ENCODE measurements at regions not wholly inside any gene's neighbourhood (a gene's known extent, or its start where the extent isn't known, plus 50 kb on each side); places are given as distances from the start of the nearest gene placed in this dataset.

DNA sequence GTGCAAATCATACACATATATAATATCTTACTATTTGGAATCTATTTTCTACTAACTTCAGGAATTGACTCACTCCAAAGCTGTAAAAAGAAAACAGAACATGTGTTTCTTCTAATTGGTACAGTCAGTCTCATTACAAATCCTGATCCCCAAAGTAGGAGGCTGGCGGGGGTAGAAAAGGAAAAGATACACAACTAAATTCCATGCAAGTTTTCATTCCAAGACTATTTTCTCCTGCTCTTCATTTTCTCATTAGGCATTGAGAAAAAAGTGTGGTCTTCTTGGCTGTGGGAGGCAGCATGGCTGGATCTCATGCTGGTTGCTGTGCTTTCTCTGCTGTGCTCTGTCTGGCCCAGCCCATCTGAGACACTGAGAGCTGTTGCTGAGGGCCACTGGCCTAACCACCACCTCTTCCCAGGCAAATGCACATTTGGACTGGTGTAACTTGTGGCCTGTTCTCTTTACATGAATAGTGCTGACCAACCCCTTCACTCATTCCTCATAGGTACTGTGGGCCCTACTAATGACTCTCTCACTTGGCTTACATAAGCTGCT, 1107.5 kb upstream of the B3GALT2 start:
- H3K4me3 Mint-ChIP-seq: no peak overlapping the region
- peaks cover 13% of the 10 kb centered on the region for H3K4me1 Mint-ChIP-seq
- no peaks in the 10 kb centered on the region for H3K36me3 Mint-ChIP-seq (ENCODE audit: low read depth)
- no peak overlapping the region for H3K27ac Mint-ChIP-seq
- no peaks in the 10 kb centered on the region for H3K9me3 Mint-ChIP-seq
- H3K27me3 Mint-ChIP-seq: no peaks in the 10 kb centered on the region
- no peak for ATAC-seq (replicated peaks)

DNA sequence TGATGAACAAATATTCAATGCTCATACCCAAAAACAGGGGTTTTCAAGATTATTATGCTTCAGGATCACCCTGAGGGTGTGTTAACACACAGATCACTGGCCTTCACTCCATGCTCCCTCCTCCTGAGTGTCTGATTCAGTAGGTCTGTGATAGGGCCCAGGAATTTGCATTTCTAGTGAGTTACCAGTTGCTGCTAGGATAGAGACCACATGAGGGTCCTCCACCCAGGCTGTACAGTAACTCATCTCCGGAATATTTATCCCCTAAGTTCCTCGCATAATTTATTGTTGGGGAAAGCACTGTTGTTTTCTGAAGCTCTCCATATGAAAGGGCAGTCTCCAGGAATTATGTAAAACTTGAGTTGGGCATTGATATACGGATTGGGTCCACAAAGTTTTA, 1106.6 kb upstream of the B3GALT2 start:
- Mint-ChIP-seq H3K36me3 (ENCODE audit: low read depth) (no peaks in the 10 kb centered on the region), H3K27me3 (no peaks in the 10 kb centered on the region), H3K4me1 (peaks cover 13% of the 10 kb centered on the region), H3K9me3 (no peaks in the 10 kb centered on the region), H3K27ac (peak overlapping the region; percentile 15), H3K4me3 (no peak overlapping the region)
- no peak for ATAC-seq (replicated peaks)

DNA sequence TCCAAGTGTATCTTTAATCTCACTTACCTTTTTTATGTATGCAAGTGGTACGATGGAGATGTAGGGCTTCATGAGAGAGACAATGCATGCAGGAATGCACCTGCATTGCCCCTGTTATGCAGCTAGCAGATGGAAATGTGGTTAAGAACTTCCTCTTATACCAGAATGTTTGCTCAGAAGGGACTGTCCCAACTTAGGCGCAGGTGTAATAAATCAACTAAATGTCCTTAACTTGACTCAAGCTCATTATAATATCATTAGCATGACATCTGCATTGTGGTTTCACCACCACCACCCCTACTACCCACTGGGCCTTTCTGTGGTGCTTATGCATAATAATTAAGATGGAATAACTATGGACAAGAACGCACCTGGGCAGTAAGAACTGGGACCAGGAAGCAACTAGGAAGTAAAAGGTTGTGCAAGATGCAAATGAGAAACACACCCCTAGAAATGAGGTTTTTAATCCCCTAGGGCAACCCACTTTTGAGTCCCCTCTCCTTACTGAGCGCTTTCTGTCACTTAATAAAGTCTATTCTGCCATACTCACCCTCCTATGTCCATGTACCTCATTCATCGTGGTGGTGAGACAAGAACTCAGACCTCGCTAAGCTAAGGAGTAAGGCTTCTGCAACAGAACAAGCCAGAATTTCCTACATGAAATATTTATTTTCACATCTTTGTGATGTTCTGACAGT, 1103.3 kb upstream of the B3GALT2 start:
- Mint-ChIP-seq H3K36me3 (ENCODE audit: low read depth) (no peaks in the 10 kb centered on the region), H3K9me3 (no peaks in the 10 kb centered on the region), H3K4me3 (peak overlapping the region; percentile 69), H3K27ac (peak overlapping the region; percentile 66), H3K4me1 (peaks cover 20% of the 10 kb centered on the region), H3K27me3 (no peaks in the 10 kb centered on the region)
- peak; percentile 92 for ATAC-seq (replicated peaks)

DNA sequence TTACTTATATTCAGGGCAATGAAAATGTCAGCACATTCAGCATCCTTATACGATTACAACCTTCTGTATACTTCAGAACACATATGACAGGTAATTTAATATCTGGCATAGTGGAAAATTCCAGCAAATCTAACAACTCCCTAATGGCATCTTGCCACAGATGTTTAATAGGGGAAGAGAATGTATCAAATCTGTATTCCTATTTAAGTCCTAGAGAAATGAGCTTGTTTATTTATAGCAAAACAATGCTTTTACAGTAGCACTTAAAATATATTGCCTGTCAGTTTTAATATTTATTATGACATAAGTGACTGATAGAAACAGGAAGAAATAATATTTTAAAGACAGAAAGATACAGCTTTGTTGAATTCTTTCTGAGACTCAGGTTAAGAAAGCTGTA, 1101.8 kb upstream of the B3GALT2 start:
- peak overlapping the region; percentile 69 for H3K4me3 Mint-ChIP-seq
- peaks cover 4% of the 10 kb centered on the region for H3K9me3 Mint-ChIP-seq
- no peak for ATAC-seq (replicated peaks)
- peaks cover 20% of the 10 kb centered on the region for H3K4me1 Mint-ChIP-seq
- no peaks in the 10 kb centered on the region for H3K27me3 Mint-ChIP-seq
- no peaks in the 10 kb centered on the region for H3K36me3 Mint-ChIP-seq (ENCODE audit: low read depth)
- no peak overlapping the region for H3K27ac Mint-ChIP-seq

GRCh38 chr1:194281376-194281775, 1095.0 kb upstream of the B3GALT2 start:
- Mint-ChIP-seq H3K27me3 (no peaks in the 10 kb centered on the region), H3K4me1 (peaks cover 17% of the 10 kb centered on the region), H3K4me3 (peak overlapping the region; percentile 29), H3K27ac (peak overlapping the region; percentile 35), H3K9me3 (peaks cover 4% of the 10 kb centered on the region), H3K36me3 (ENCODE audit: low read depth) (no peaks in the 10 kb centered on the region)
- ATAC-seq (replicated peaks): no peak

DNA sequence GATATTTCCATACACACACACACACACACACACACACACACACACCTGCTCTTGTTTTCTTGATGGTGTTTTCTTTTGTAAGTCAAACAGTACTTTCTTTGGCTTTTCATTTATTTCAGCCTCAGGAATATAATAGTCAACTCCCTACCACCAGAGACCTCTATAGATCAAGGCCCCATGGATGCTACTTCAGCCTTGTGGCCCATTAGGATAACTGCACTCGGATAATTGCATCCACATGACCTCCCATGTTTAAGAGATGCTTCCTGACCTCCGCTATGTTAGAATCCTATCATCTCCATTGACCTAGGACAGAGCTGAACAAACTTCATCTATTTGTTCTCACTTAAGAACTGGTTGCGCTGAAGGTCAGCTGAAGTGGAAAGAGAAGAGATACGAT, 1094.0 kb upstream of the B3GALT2 start:
- no peak for ATAC-seq (replicated peaks)

DNA sequence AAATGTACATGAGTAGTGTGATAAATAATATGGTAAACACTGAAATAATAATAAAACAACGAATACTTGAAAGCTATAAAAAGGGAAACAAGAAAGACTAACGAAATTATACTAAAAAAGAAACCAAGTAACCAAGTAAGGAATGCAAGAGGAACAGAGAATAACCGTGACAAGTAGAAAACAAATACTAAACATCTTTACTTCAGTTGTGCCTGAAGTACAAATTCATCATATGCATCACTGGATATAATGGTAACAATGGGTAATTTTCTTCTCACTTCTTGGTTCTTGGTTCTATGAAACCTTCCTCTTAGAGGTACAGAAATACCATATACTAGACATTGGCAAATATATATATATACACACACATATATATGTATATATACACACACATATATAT, 1093.6 kb upstream of the B3GALT2 start:
- Mint-ChIP-seq H3K36me3 (ENCODE audit: low read depth) (peaks cover 5% of the 10 kb centered on the region), H3K4me1 (peaks cover 11% of the 10 kb centered on the region), H3K27me3 (no peaks in the 10 kb centered on the region), H3K27ac (no peak overlapping the region), H3K9me3 (peaks cover 4% of the 10 kb centered on the region), H3K4me3 (peak overlapping the region; percentile 59)
- ATAC-seq (replicated peaks): no peak

More for the DNA sequence above, 1094.0 kb upstream of the B3GALT2 start:
- Mint-ChIP-seq H3K27ac (peak overlapping the region; percentile 7), H3K4me3 (peak overlapping the region; percentile 29), H3K36me3 (ENCODE audit: low read depth) (peaks cover 4% of the 10 kb centered on the region), H3K9me3 (peaks cover 4% of the 10 kb centered on the region), H3K27me3 (no peaks in the 10 kb centered on the region), H3K4me1 (peaks cover 11% of the 10 kb centered on the region)

- peak; percentile 48 for ATAC-seq (replicated peaks)
- Mint-ChIP-seq H3K9me3 (peaks cover 3% of the 10 kb centered on the region), H3K4me3 (peak overlapping the region; percentile 59), H3K27ac (peak overlapping the region; percentile 27), H3K27me3 (no peaks in the 10 kb centered on the region), H3K4me1 (peaks cover 11% of the 10 kb centered on the region), H3K36me3 (ENCODE audit: low read depth) (peaks cover 10% of the 10 kb centered on the region)
Observed at GRCh38 chr1:194277927-194278326, 1091.5 kb upstream of the B3GALT2 start.

DNA sequence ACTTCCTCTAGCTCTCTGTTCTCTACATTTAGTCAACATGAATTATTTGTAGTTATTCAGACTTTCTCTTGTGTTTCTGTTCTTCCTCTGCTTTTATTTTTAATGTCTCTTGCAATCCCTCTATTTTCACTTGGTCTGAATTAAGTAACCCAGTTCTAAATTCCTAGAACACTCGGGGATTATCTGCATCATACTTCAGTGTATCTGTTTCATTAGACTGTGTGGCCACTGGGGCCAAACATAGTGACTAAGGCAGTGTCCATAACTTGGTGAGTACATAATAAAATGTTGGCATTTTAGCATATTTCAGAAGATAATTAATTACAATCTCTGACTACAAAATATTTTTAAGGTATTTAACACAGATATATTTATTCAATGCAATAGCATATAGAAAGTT, 1087.2 kb upstream of the B3GALT2 start:
- no peak for ATAC-seq (replicated peaks)
- peaks cover 3% of the 10 kb centered on the region for H3K9me3 Mint-ChIP-seq
- H3K27ac Mint-ChIP-seq: no peak overlapping the region
- H3K4me3 Mint-ChIP-seq: no peak overlapping the region
- peaks cover 2% of the 10 kb centered on the region for H3K4me1 Mint-ChIP-seq
- peaks cover 10% of the 10 kb centered on the region for H3K36me3 Mint-ChIP-seq (ENCODE audit: low read depth)
- no peaks in the 10 kb centered on the region for H3K27me3 Mint-ChIP-seq

DNA sequence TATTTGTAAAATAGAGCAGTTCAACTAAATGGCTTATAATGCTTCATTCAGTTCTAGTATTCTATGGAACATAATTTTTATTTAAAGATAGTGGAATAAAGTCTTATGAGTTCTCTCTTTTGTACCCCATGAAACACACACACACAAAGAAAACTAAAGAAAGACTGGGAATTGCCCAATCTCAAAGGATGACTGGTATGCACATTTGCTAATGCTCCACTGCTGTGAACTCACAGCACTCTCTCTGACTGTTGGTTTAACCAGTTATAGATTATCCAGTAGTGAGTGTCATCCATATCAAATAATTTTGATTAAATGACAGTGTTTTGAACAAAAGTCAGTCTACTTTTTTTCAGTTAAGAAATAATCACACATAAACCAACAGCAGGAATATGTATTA, 1082.4 kb upstream of the B3GALT2 start:
- no peaks in the 10 kb centered on the region for H3K4me1 Mint-ChIP-seq
- no peak overlapping the region for H3K27ac Mint-ChIP-seq
- peaks cover 3% of the 10 kb centered on the region for H3K9me3 Mint-ChIP-seq
- H3K4me3 Mint-ChIP-seq: no peak overlapping the region
- no peaks in the 10 kb centered on the region for H3K27me3 Mint-ChIP-seq
- peaks cover 23% of the 10 kb centered on the region for H3K36me3 Mint-ChIP-seq (ENCODE audit: low read depth)
- ATAC-seq (replicated peaks): no peak

GRCh38 chr1:194267021-194267420, 1080.6 kb upstream of the B3GALT2 start:
- ATAC-seq (replicated peaks): no peak
- Mint-ChIP-seq H3K4me1 (no peaks in the 10 kb centered on the region), H3K9me3 (peaks cover 3% of the 10 kb centered on the region), H3K27ac (no peak overlapping the region), H3K4me3 (no peak overlapping the region), H3K27me3 (no peaks in the 10 kb centered on the region), H3K36me3 (ENCODE audit: low read depth) (peaks cover 26% of the 10 kb centered on the region)

DNA sequence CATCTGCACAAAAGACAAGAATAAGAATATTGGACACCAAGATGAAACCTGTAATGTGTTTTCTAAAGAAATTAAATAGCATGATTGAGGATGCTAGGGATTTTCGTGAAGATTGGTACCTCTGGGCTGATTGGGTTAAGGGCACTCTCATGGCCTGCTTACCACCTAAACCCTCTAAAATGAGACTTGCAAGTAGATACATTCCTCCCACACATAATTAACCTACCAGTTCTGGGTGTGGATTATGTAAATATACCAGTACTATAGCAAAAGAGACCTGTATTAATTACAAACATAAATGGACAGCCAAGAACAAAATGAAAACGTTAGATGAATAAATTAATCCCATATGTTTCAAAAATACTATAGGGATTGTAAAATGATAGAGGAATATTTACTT, 1069.6 kb upstream of the B3GALT2 start:
- no peaks in the 10 kb centered on the region for H3K9me3 Mint-ChIP-seq
- ATAC-seq (replicated peaks): no peak
- H3K27me3 Mint-ChIP-seq: no peaks in the 10 kb centered on the region
- no peak overlapping the region for H3K4me3 Mint-ChIP-seq
- H3K27ac Mint-ChIP-seq: no peak overlapping the region
- H3K4me1 Mint-ChIP-seq: peaks cover 6% of the 10 kb centered on the region
- H3K36me3 Mint-ChIP-seq (ENCODE audit: low read depth): no peaks in the 10 kb centered on the region

DNA sequence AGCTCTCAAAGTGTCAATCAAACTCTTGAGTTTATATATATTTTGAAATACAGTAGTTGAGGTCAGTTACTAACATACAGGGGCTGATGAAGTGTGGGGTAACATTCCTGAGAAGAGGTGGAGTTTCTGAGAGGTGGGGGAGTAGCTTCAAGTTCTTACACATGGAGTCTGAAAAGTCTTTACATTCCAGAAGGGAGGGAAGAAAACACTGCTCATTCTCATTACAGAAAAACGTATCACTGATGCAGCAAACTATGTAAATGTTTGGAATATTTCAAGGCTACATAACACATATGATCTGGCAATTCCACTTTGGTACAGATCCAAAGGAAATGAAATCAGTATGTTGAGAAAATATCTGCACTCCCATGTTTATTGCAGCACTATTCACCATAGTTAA, 1065.8 kb upstream of the B3GALT2 start:
- Mint-ChIP-seq H3K9me3 (no peaks in the 10 kb centered on the region), H3K4me1 (peaks cover 14% of the 10 kb centered on the region), H3K27me3 (no peaks in the 10 kb centered on the region), H3K36me3 (ENCODE audit: low read depth) (no peaks in the 10 kb centered on the region), H3K4me3 (no peak overlapping the region), H3K27ac (no peak overlapping the region)
- no peak for ATAC-seq (replicated peaks)

- H3K4me3 Mint-ChIP-seq: no peak overlapping the region
- H3K9me3 Mint-ChIP-seq: no peaks in the 10 kb centered on the region
- H3K4me1 Mint-ChIP-seq: peaks cover 4% of the 10 kb centered on the region
Observed at GRCh38 chr1:194241215-194241614, 1054.8 kb upstream of the B3GALT2 start.

DNA sequence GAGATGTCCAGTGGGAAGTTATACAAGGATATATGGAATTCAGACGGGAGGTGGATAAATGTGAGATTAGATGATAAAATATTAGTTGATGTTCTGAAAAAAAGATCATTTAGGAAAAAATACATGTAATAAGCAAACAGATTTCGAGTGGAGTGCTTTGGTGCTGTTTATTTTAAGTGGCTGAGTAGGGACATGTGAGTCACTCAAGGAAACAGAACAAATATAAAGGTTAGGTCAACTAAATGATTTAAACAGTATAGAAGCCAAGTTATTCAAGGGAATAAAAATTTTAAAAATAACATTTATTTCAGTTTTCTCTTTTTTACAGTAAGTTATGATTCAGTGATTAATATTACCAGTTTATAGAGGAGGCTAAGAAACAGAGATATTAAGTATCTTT, 1046.7 kb upstream of the B3GALT2 start:
- Mint-ChIP-seq H3K36me3 (ENCODE audit: low read depth) (no peaks in the 10 kb centered on the region), H3K4me1 (peaks cover 10% of the 10 kb centered on the region), H3K4me3 (no peak overlapping the region), H3K9me3 (no peaks in the 10 kb centered on the region), H3K27me3 (no peaks in the 10 kb centered on the region), H3K27ac (no peak overlapping the region)
- no peak for ATAC-seq (replicated peaks)

More at GRCh38 chr1:194241215-194241614, 1054.8 kb upstream of the B3GALT2 start:
- no peak overlapping the region for H3K27ac Mint-ChIP-seq
- no peaks in the 10 kb centered on the region for H3K36me3 Mint-ChIP-seq (ENCODE audit: low read depth)
- ATAC-seq (replicated peaks): no peak
- no peaks in the 10 kb centered on the region for H3K27me3 Mint-ChIP-seq

All from activated T-helper 17 cell treated with anti-CD3 and anti-CD28 coated beads, Interleukin-2, amount 50 U/mL, for 72 hours (primary cell).